GM06990 (cell line): ENCODE measurements at regions not wholly inside any gene's neighbourhood (a gene's known extent, or its start where the extent isn't known, plus 50 kb on each side); places are given as distances from the start of the nearest gene placed in this dataset.

Experiments used
- DNase-seq: peaks from one replicate; pipeline ENCODE4 v3.0.0-alpha.2; 2011; ENCODE audit not compliant: insufficient read length; ENCODE audit errors: extremely low read depth
- H3K27me3 ChIP-seq: replicated peaks from 2 replicates; pipeline ENCODE4 v1.6.0; 2011; ENCODE audit warnings: low read length; ENCODE audit not compliant: control insufficient read depth, insufficient read depth
- H3K36me3 ChIP-seq: 2 replicates; pipeline ENCODE4 v1.5.1; 2011; ENCODE audit warnings: low read length; ENCODE audit not compliant: control insufficient read depth, insufficient read depth
- H3K4me3 ChIP-seq: replicated peaks from 2 replicates; pipeline ENCODE4 v1.5.1; 2011; ENCODE audit warnings: low read depth, mild to moderate bottlenecking, control low read depth, low read length
- TF ChIP-seq, protein P1 (sequence below): IDR thresholded peaks from 2 replicates; pipeline ENCODE4 v1.5.1; 2011; ENCODE audit warnings: low read length, control low read depth, mild to moderate bottlenecking, inconsistent platforms; ENCODE audit not compliant: insufficient read depth, poor library complexity, severe bottlenecking

DNA sequence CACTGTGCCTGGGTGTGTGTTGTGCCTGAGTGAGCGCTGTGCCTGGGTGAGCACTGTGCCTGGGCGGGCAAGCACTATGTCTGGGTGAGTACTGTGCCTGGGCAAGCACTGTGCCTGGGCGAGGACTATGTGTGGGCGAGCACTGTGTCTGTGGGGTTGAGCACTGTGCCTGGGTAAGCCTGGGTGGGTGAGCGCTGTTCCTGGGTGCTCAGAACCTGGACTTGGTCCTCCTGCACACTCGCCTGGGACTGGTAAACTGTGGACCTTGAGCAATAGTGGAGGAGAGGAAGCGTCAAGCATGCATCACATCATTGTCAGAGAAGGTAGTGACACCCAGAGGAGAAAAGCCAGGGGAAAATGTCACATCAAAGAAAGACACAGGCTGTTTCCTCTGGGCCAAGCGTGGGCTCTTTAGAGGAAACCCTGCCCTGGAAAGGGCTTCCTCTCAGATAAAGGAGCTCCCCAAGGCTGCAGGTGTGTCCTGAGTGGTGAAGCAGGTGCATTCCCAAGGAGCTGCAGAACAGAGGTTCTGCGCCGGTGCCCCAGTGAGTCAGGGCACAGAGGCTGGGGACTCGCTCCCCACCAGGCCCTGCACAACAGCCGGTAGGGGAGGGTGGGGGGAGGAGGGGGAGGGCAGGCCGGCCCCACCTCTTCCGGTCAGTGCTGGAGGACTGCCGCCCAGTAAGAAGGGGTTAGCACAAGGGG, 141.2 kb downstream of the TEX29 start:
- Histone ChIP-seq H3K36me3 (no peaks in the 10 kb centered on the region), H3K27me3 (peaks cover 2% of the 10 kb centered on the region), H3K4me3 (no peak overlapping the region)
- TF ChIP-seq, protein P1, sequence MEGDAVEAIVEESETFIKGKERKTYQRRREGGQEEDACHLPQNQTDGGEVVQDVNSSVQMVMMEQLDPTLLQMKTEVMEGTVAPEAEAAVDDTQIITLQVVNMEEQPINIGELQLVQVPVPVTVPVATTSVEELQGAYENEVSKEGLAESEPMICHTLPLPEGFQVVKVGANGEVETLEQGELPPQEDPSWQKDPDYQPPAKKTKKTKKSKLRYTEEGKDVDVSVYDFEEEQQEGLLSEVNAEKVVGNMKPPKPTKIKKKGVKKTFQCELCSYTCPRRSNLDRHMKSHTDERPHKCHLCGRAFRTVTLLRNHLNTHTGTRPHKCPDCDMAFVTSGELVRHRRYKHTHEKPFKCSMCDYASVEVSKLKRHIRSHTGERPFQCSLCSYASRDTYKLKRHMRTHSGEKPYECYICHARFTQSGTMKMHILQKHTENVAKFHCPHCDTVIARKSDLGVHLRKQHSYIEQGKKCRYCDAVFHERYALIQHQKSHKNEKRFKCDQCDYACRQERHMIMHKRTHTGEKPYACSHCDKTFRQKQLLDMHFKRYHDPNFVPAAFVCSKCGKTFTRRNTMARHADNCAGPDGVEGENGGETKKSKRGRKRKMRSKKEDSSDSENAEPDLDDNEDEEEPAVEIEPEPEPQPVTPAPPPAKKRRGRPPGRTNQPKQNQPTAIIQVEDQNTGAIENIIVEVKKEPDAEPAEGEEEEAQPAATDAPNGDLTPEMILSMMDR: no peak
- no peak for DNase-seq

DNA sequence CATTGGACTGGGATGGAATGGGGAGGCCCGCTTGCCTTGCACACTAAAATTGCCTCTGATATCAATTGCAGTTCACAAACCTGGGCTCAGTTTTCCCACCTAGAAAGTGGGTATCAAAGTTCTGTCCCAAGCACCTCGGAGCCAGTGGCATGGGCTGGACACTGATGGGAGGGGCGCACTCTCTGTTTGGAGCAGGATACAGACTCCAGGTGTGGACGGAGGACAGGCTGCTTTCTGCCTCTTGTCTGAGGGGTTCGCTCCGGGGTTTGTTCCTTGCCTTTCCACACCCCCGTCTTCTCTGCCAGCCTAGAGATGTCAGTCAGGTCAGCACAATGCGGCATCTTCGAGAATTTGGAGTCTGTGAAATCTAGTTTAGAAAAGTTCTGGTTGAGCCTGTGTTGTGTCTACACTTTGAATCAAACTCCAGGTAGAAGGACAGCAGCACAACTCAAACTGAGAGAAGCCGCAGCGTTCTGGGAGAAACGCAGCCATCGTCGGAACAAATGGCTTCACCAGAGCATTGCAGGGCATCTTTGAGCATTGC, 141.9 kb downstream of the TEX29 start:
- no peak for DNase-seq
- no peak overlapping the region for H3K4me3 ChIP-seq
- H3K27me3 ChIP-seq: peaks cover 2% of the 10 kb centered on the region
- no peaks in the 10 kb centered on the region for H3K36me3 ChIP-seq
- TF ChIP-seq, protein P1: no peak

DNA sequence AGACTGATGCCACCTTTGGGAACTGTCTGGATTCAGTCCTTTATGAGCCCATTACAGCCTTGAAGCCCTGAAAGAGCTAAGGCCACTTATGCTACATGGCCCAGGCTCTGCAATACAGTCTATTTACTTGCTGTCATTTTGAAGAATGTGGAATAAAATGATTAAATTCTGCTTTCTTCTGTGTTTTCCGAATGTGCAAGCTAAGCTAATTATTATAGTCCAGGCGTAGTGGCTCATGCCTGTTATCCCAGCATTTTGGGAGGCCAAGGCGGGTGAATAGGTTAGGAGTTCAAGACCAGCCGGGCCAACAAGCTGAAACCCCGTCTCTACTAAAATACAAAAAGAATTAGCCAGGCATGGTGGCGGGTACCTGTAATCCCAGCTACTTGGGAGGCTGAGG, 142.5 kb downstream of the TEX29 start:
- H3K4me3 ChIP-seq: no peak overlapping the region
- no peak for DNase-seq
- peaks cover 2% of the 10 kb centered on the region for H3K27me3 ChIP-seq

DNA sequence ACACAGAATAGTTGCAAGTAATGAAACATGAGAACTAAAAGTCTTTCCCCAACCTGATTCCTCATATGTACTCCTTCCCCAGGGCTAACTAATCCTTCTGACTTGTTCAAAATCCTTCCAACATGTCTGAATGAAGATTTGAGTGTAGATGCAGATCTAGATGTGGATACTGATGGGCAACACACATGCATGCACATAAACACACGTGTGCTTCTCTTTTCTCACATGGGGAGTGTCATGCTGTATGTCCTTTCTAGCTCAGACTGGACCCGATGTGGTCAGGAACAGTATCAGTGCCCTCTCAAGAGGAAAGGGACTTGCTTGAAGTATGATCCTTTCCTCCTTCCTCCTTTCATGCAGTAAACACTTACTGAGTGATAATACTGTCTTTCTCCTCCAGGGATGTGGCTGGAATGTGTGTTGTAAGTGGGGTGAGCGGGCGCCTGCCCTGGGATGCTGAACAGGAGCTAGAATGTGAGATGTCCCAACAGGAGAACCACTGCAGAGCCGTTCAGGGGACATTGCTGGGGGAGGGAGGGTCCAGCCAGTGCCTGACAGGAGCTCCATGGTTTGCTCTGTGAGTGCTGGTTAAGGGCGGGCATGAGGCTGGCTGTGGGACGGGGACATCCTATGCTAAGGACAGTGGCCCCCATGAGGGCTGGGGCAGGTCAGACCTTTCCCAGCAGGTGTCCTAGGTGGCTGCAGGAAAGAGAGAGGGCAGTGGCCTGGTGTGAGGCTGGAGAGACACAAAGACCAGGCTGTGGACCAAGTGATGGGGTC, 146.9 kb downstream of the TEX29 start:
- DNase-seq: no peak
- H3K4me3 ChIP-seq: no peak overlapping the region
- no peaks in the 10 kb centered on the region for H3K36me3 ChIP-seq
- TF ChIP-seq, protein P1: no peak
- no peaks in the 10 kb centered on the region; the same call in 1 of the 2 replicates for H3K27me3 ChIP-seq

More for the DNA sequence above, 142.5 kb downstream of the TEX29 start:
- H3K36me3 ChIP-seq: no peaks in the 10 kb centered on the region
- TF ChIP-seq, protein P1: no peak

DNA sequence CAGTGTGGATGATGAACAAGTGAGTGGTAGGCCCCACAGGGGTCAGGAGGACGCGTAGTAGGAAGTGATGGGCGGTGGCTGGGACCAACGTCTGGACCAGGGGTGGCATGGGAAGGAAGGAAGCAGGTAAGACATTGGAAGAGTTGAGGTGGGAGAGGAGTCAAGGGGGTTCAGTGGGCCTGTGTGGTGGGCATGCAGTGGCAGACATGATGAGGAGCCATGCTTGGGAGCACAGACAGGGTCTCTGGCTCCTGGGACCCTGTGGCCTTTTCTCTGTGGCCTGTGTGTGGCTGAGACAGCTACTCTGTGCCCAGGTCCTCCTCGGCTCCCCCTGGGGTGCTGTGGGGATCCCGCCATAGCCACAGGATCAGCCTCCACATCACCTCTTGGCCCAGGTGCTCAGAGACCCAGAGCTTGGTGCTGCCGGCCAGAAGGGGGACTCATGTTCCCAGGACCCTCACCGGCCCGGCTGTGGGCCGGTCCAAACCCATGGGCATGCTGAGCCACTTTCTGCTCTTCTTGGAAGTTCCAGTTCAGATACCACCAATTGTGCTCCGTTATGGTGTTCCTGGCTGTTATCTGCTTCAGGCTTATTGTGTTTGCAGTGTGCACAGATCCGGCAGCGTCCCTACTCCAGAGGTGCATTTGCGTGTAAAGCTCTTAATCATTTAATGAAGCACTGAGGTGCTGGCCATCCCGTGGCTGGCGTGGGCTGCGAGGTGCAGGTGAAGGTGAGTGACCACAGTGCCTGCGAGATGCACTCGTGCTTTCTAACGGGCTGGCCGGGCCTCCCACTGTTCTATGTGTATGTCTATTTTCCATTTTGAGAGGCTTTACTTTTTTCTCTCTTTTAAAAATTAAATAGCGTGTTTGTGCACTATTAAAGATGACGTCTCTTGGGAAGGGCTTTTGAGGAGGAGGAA, 147.9 kb downstream of the TEX29 start:
- Histone ChIP-seq H3K27me3 (no peaks in the 10 kb centered on the region), H3K4me3 (no peak overlapping the region), H3K36me3 (no peaks in the 10 kb centered on the region)
- no peak for DNase-seq
- TF ChIP-seq, protein P1: no peak
